Tibial artery (tissue), 4 donors: ENCODE measurements at regions not wholly inside any gene's neighbourhood (a gene's known extent, or its start where the extent isn't known, plus 50 kb on each side); places are given as distances from the start of the nearest gene placed in this dataset.

Experiments used
- DNase-seq, 2 donors: peaks; one replicate each; pipeline ENCODE4 v3.0.0-alpha.2; 2019
- H3K27ac ChIP-seq, 2 donors: fragments of 200-600 bp; sonication (generic) in 1 of 2; 1 replicate in 1 of 2; 2 replicates in 1 of 2; pipeline ENCODE4 v1.5.1; 2018 to 2019; ENCODE audit warnings: mild to moderate bottlenecking in 1 of 2
- H3K27me3 ChIP-seq, 2 donors: fragments of 200-600 bp; sonication (generic) in 1 of 2; one replicate each; pipeline versions ENCODE4 v1.5.1 to v1.6.0; 2016 to 2019
- H3K36me3 ChIP-seq, 3 donors: fragments of 200-600 bp; sonication (generic) in 2 of 3; one replicate each; pipeline ENCODE4 v1.5.1; 2016 to 2019; ENCODE audit warnings: mild to moderate bottlenecking in 2 of 3
- H3K4me1 ChIP-seq, 4 donors: fragments of 200-600 bp; sonication (generic) in 2 of 4; 1 replicate in 3 of 4; 2 replicates in 1 of 4; pipeline ENCODE4 v1.5.1; 2016 to 2019
- H3K4me3 ChIP-seq, 2 donors: fragments of 200-600 bp; sonication (generic) in 1 of 2; 1 replicate in 1 of 2; 2 replicates in 1 of 2; pipeline ENCODE4 v1.5.1; 2018 to 2019; ENCODE audit warnings: mild to moderate bottlenecking in 2 of 2
- H3K9me3 ChIP-seq, 3 donors: fragments of 200-600 bp; sonication (generic) in 1 of 3; one replicate each; pipeline ENCODE4 v1.5.1; 2016 to 2019
- intact Hi-C: fragments of 100-400 bp; cut with DNase I; formaldehyde crosslinking; loops from one replicate; pipeline ENCODE4 v1.15.0; 2023; ENCODE audit warnings: low total_unique reads
- TF ChIP-seq, protein P1 (sequence below), 2 experiments: fragments of 200-600 bp in 1 of 2; fragments of 450-650 bp in 1 of 2; IDR thresholded peaks; one replicate each; pipeline ENCODE4 v1.5.1; 2017 to 2019; ENCODE audit warnings: antibody characterized with exemption in 2 of 2, mild to moderate bottlenecking in 1 of 2, moderate library complexity in 1 of 2

DNA sequence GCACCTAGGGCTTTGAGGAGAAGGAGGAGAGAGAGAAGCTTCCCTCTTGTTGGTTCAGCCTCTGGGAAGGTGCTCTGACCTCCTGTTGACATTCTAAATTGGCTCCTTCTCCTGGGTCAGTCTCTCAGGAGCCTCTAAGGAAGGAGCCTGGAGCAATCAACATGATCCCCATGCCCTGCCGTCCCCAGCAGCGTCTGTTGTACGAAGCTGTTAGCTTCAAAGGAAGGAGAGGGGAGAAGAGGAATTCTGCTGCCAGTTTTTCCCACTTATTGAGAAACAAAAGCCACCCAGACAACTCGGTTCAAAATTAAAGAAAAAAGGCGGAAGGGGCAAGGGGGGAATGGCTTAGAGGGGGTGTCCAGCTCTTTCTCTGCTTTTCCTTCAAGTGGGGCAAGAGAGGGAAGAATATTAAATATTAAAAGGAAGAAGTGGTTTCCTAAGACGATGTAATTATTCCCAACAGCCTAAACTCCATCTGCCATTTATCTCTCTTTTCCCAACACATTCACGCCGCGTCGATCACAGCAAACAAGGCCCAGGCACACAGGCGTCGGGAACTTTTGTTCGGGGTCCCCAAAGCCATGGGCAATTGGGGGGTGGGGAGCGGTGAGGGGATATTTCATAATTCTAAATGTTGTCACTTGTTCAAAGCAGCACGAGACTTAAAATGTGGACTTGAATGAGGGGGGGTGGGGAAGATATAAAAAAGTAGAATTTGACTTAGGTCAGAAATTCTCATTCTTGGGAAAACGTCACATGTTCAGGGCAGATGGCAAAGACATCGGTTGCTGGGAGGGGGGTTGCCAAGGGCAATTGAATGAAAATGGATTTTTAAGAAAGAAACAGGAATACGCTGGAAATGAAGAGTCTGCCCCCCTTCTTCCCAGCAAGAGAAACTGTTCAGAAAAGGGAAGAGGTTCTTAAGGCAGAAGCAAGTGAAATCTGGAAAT lies 116.8 kb upstream of the CACNA1A start:
- intact Hi-C loops: no loop called here
- Histone ChIP-seq H3K9me3 (no peaks in the 10 kb centered on the region), H3K27ac (no peak overlapping the region)

DNA sequence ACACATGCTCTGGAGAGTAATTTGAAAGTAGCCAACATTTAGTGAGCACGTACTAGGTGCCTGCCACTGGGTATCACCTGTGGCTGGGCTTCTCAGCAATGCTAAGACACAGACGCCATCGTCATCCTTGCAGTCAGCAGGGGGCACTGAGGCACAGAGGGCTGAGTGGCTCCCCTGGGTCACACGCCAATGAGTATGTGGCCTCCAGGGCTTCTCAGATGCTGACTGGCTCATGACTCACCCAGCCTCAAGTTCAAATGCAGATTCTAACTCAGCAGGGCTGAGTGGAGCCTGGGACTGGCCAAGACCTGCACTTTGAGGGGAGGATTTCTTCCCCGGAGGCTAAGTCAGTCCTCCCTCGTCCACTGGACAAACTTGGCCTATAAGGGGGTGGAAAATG lies 115.1 kb upstream of the CACNA1A start:
- TF ChIP-seq, protein P1, sequence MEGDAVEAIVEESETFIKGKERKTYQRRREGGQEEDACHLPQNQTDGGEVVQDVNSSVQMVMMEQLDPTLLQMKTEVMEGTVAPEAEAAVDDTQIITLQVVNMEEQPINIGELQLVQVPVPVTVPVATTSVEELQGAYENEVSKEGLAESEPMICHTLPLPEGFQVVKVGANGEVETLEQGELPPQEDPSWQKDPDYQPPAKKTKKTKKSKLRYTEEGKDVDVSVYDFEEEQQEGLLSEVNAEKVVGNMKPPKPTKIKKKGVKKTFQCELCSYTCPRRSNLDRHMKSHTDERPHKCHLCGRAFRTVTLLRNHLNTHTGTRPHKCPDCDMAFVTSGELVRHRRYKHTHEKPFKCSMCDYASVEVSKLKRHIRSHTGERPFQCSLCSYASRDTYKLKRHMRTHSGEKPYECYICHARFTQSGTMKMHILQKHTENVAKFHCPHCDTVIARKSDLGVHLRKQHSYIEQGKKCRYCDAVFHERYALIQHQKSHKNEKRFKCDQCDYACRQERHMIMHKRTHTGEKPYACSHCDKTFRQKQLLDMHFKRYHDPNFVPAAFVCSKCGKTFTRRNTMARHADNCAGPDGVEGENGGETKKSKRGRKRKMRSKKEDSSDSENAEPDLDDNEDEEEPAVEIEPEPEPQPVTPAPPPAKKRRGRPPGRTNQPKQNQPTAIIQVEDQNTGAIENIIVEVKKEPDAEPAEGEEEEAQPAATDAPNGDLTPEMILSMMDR (IDR thresholded peaks at IDR 0.05): no peak

More for the DNA sequence above, 116.8 kb upstream of the CACNA1A start:
- Histone ChIP-seq H3K4me1 (no peaks in the 10 kb centered on the region), H3K4me3 (no peak overlapping the region), H3K27me3 (peaks cover 0 to 53% of the 10 kb centered on the region in 2 donors), H3K36me3 (no peaks in the 10 kb centered on the region)
- TF ChIP-seq, protein P1 (IDR thresholded peaks at IDR 0.05): no peak
- peak in 1 of 2 donors; percentile 9 for DNase-seq

DNA sequence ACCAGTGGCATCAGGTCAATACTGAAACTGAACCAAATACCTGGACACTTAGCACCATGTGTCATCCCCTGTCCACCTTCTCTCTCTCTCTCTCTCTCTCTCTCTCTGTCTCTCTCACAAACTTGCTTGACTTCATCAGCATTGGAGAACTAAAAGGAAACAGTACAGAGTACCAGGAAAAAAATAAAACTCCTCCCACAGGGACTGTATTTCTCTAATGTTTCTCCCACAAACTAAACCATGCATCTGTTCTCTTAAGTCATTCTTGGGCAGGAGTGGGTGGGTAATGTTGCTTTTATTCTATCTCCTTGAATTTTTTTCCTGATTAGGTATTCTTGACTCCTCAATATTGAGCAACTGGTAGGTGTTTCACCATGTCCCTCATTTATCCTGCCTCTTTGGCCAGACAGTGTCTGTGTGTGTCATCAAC lies 112.9 kb upstream of the CACNA1A start:
- no peak for DNase-seq
- TF ChIP-seq, protein P1 (IDR thresholded peaks at IDR 0.05): no peak
- Histone ChIP-seq H3K9me3 (no peaks in the 10 kb centered on the region), H3K27ac (no peak overlapping the region), H3K36me3 (no peaks in the 10 kb centered on the region), H3K27me3 (peaks cover 0 to 50% of the 10 kb centered on the region in 2 donors), H3K4me1 (no peaks in the 10 kb centered on the region), H3K4me3 (no peak overlapping the region)
- intact Hi-C loops: no loop called here

More for the DNA sequence above, 115.1 kb upstream of the CACNA1A start:
- no peaks in the 10 kb centered on the region for H3K9me3 ChIP-seq
- H3K4me3 ChIP-seq: no peak overlapping the region
- H3K27ac ChIP-seq: no peak overlapping the region
- intact Hi-C loops: no loop called here
- DNase-seq: peak in 1 of 2 donors; percentile 55
- H3K4me1 ChIP-seq: no peaks in the 10 kb centered on the region
- no peaks in the 10 kb centered on the region for H3K36me3 ChIP-seq
- H3K27me3 ChIP-seq: peaks cover 0 to 52% of the 10 kb centered on the region in 2 donors

DNA sequence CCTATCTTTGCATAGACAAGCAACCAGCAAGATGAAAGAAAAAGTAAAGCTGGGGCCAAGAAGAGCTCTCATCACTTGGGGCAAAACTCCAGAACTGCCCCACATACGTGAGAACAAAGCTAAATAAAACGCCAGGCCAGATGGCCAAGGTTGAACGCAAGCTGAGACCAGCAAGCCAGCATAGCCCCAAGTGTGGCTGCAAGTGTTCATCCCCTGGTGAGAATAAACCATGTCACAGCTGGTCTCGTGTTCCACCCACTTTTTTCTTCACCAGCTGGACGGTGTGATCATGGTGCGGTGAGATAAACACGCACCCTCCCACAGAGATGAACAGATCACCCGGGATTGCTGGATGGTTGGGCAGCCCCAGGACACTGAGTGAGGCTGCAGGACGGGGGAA lies 109.6 kb upstream of the CACNA1A start:
- intact Hi-C loops: no loop called here
- no peak overlapping the region for H3K4me3 ChIP-seq
- no peak overlapping the region for H3K27ac ChIP-seq
- H3K9me3 ChIP-seq: no peaks in the 10 kb centered on the region
- peaks cover 0 to 31% of the 10 kb centered on the region in 2 donors for H3K27me3 ChIP-seq
- no peaks in the 10 kb centered on the region for H3K36me3 ChIP-seq
- no peaks in the 10 kb centered on the region for H3K4me1 ChIP-seq
- TF ChIP-seq, protein P1 (IDR thresholded peaks at IDR 0.05): no peak
- peak in 1 of 2 donors; percentile 19 for DNase-seq

DNA sequence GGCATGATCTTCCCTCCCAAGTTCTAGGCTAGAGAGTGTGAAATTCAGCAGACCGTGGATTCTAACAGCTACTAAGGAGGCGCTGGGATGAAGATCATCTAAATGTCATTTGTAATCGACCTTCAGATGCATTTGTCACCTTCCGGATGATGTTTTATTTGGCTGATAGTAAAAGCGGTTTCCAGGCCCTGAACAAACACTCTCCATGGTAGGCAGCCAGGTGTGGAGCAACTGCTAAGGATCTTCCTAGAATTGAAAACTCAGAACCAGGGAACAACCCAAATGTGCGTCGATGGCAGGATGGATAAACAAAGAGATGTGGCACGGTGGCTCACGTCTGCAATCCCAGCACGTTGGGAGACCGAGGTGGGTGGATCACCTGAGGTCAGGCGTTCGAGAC lies 107.2 kb upstream of the CACNA1A start:
- H3K27ac ChIP-seq: no peak overlapping the region
- no peak for DNase-seq
- no peaks in the 10 kb centered on the region for H3K4me1 ChIP-seq
- peaks cover 0 to 35% of the 10 kb centered on the region in 2 donors for H3K27me3 ChIP-seq
- intact Hi-C loops: no loop called here
- no peak overlapping the region for H3K4me3 ChIP-seq
- H3K36me3 ChIP-seq: no peaks in the 10 kb centered on the region
- TF ChIP-seq, protein P1 (IDR thresholded peaks at IDR 0.05): no peak
- no peaks in the 10 kb centered on the region for H3K9me3 ChIP-seq
